Trophoblast cell (in vitro differentiated cells and primary cell): ENCODE measurements at regions not wholly inside any gene's neighbourhood (a gene's known extent, or its start where the extent isn't known, plus 50 kb on each side); places are given as distances from the start of the nearest gene placed in this dataset.

Source experiments
- DNase-seq, 2 donors: peaks; one replicate each; pipeline ENCODE4 v3.0.0-alpha.2; 2016
- H2AFZ ChIP-seq: 2 replicates; pipeline ENCODE4 v1.6.1; 2013; ENCODE audit warnings: low read length, moderate library complexity, mild to moderate bottlenecking; ENCODE audit not compliant: insufficient read depth, poor library complexity
- H2AK5ac ChIP-seq: 2 replicates; pipeline ENCODE4 v1.6.1; 2013; ENCODE audit warnings: mild to moderate bottlenecking, low read length
- H2BK120ac ChIP-seq: 2 replicates; pipeline ENCODE4 v1.6.1; 2013; ENCODE audit warnings: low read length, mild to moderate bottlenecking, moderate library complexity; ENCODE audit not compliant: insufficient read depth, poor library complexity
- H2BK12ac ChIP-seq: 2 replicates; pipeline ENCODE4 v1.6.1; 2013; ENCODE audit warnings: mild to moderate bottlenecking, low read length, moderate library complexity
- H2BK5ac ChIP-seq: 2 replicates; pipeline ENCODE4 v1.6.1; 2013; ENCODE audit warnings: low read length, low read depth, moderate library complexity, mild to moderate bottlenecking; ENCODE audit not compliant: poor library complexity
- H3K14ac ChIP-seq: 2 replicates; pipeline ENCODE4 v1.6.1; 2013; ENCODE audit warnings: mild to moderate bottlenecking, low read length
- H3K18ac ChIP-seq: 2 replicates; pipeline ENCODE4 v1.6.1; 2013; ENCODE audit warnings: mild to moderate bottlenecking, low read length
- H3K23ac ChIP-seq: 2 replicates; pipeline ENCODE4 v1.6.1; 2013; ENCODE audit warnings: low read length
- H3K27ac ChIP-seq: 2 replicates; pipeline ENCODE4 v1.5.1; 2013; ENCODE audit warnings: low read depth, mild to moderate bottlenecking, inconsistent platforms, low read length, moderate library complexity
- H3K27me3 ChIP-seq: 2 replicates; pipeline ENCODE4 v1.6.1; 2013; ENCODE audit warnings: inconsistent platforms, mild to moderate bottlenecking, low read length, moderate library complexity; ENCODE audit not compliant: insufficient read depth
- H3K36me3 ChIP-seq, 2 experiments: 1 replicate in 1 of 2; 2 replicates in 1 of 2; pipeline ENCODE4 v1.6.1; 2013; ENCODE audit warnings: low read length in 2 of 2, mild to moderate bottlenecking in 2 of 2, moderate library complexity in 1 of 2; ENCODE audit not compliant: insufficient read depth in 2 of 2, control insufficient read depth in 1 of 2
- H3K4ac ChIP-seq: 2 replicates; pipeline ENCODE4 v1.6.1; 2013; ENCODE audit warnings: low read depth, mild to moderate bottlenecking, low read length, moderate library complexity
- H3K4me1 ChIP-seq, 2 experiments: 1 replicate in 1 of 2; 2 replicates in 1 of 2; pipeline ENCODE4 v1.6.1; 2013; ENCODE audit warnings: low read length in 2 of 2, mild to moderate bottlenecking in 2 of 2, moderate library complexity in 1 of 2; ENCODE audit not compliant: insufficient read depth in 2 of 2, control insufficient read depth in 1 of 2
- H3K4me2 ChIP-seq: 2 replicates; pipeline ENCODE4 v1.6.1; 2013; ENCODE audit warnings: inconsistent platforms, mild to moderate bottlenecking, low read length, moderate library complexity
- H3K4me3 ChIP-seq: 2 replicates; pipeline ENCODE4 v1.5.1; 2013; ENCODE audit warnings: mild to moderate bottlenecking, low read depth, low read length, inconsistent platforms
- H3K79me1 ChIP-seq: one replicate; pipeline ENCODE4 v1.6.1; 2013; ENCODE audit warnings: low read length
- H3K79me2 ChIP-seq: 2 replicates; pipeline ENCODE4 v1.6.1; 2013; ENCODE audit warnings: low read length, mild to moderate bottlenecking; ENCODE audit not compliant: control insufficient read depth, insufficient read depth, poor library complexity
- H3K9ac ChIP-seq: 2 replicates; pipeline ENCODE4 v1.6.1; 2013; ENCODE audit warnings: mild to moderate bottlenecking, low read length
- H3K9me3 ChIP-seq: 2 replicates; pipeline ENCODE4 v1.6.1; 2013; ENCODE audit warnings: low read depth, mild to moderate bottlenecking, control low read depth, inconsistent platforms, low read length; ENCODE audit not compliant: insufficient read depth
- H4K12ac ChIP-seq: 2 replicates; pipeline ENCODE4 v1.6.1; 2013; ENCODE audit warnings: low read depth, mild to moderate bottlenecking, low read length, moderate library complexity
- H4K8ac ChIP-seq: 2 replicates; pipeline ENCODE4 v1.6.1; 2013; ENCODE audit warnings: low read depth, mild to moderate bottlenecking, low read length, moderate library complexity
- H4K91ac ChIP-seq: one replicate; pipeline ENCODE4 v1.6.1; 2013; ENCODE audit warnings: low read depth, mild to moderate bottlenecking, low read length, moderate library complexity
- WGBS: extraction: QIAGEN DNeasy Blood & Tissue Kit; methylation state at CpG from one replicate; pipeline ENCODE4 v1.1.7; 2013; ENCODE audit warnings: missing lambda C conversion rate; ENCODE audit not compliant: insufficient read length, insufficient coverage; ENCODE audit errors: extremely low coverage; 5-methylcytosine and 5-hydroxymethylcytosine counted together

GRCh38 chr10:129350690-129351089 is 116.4 kb upstream of the MGMT start:
- Histone ChIP-seq H4K12ac (no peak overlapping the region), H3K36me3 (no peaks in the 10 kb centered on the region), H2BK12ac (no peak overlapping the region), H2BK120ac (no peak overlapping the region), H3K4me2 (no peak overlapping the region), H3K14ac (no peak overlapping the region), H3K18ac (no peak overlapping the region), H3K4me1 (no peaks in the 10 kb centered on the region), H3K23ac (no peak overlapping the region), H2AFZ (no peak overlapping the region), H3K27ac (no peak overlapping the region), H4K8ac (no peak overlapping the region), H3K9me3 (no peaks in the 10 kb centered on the region), H3K79me2 (no peaks in the 10 kb centered on the region), H3K4me3 (no peak overlapping the region), H3K9ac (no peak overlapping the region), H4K91ac (no peak overlapping the region), H3K27me3 (no peaks in the 10 kb centered on the region), H2BK5ac (no peak overlapping the region), H3K79me1 (no peaks in the 10 kb centered on the region), H2AK5ac (no peak overlapping the region), H3K4ac (no peak overlapping the region)
- no CpG with 5 or more reads among the region's 11 CpGs for WGBS
- DNase-seq, result no peak

- H3K27ac ChIP-seq, result no peak overlapping the region
- H3K36me3 ChIP-seq, result no peaks in the 10 kb centered on the region
- no peak overlapping the region for H3K4me2 ChIP-seq
- DNase-seq, result no peak
- no peaks in the 10 kb centered on the region for H3K4me1 ChIP-seq
- H3K27me3 ChIP-seq, result no peaks in the 10 kb centered on the region
- H3K4me3 ChIP-seq, result no peak overlapping the region
- no peak overlapping the region for H2BK12ac ChIP-seq
- no peaks in the 10 kb centered on the region for H3K79me2 ChIP-seq
- H2AK5ac ChIP-seq, result no peak overlapping the region
- H3K9me3 ChIP-seq, result peaks cover 3% of the 10 kb centered on the region
- H3K79me1 ChIP-seq, result no peaks in the 10 kb centered on the region
- no peak overlapping the region for H3K14ac ChIP-seq
- no CpG with 5 or more reads among the region's 16 CpGs for WGBS
- H4K12ac ChIP-seq, result no peak overlapping the region
- H2BK5ac ChIP-seq, result no peak overlapping the region
- no peak overlapping the region for H3K23ac ChIP-seq
- no peak overlapping the region for H3K9ac ChIP-seq
- H4K91ac ChIP-seq, result no peak overlapping the region
- no peak overlapping the region for H3K4ac ChIP-seq
- H2AFZ ChIP-seq, result no peak overlapping the region
- H3K18ac ChIP-seq, result no peak overlapping the region
- H4K8ac ChIP-seq, result no peak overlapping the region
- H2BK120ac ChIP-seq, result no peak overlapping the region
These were observed 113.9 kb upstream of the MGMT start for GRCh38 chr10:129353101-129353500.

GRCh38 chr10:129360046-129360445 is 107.0 kb upstream of the MGMT start:
- Histone ChIP-seq H3K4me1 (no peaks in the 10 kb centered on the region), H4K91ac (no peak overlapping the region), H3K79me1 (no peaks in the 10 kb centered on the region), H4K8ac (no peak overlapping the region), H3K9me3 (peaks cover 3% of the 10 kb centered on the region), H2AFZ (no peak overlapping the region), H2BK12ac (no peak overlapping the region), H3K4me3 (no peak overlapping the region), H4K12ac (no peak overlapping the region), H3K27ac (no peak overlapping the region), H2BK5ac (no peak overlapping the region), H3K4ac (no peak overlapping the region), H2BK120ac (no peak overlapping the region), H3K27me3 (no peaks in the 10 kb centered on the region), H3K18ac (no peak overlapping the region), H3K4me2 (no peak overlapping the region), H3K23ac (no peak overlapping the region), H3K9ac (no peak overlapping the region), H2AK5ac (no peak overlapping the region), H3K79me2 (no peaks in the 10 kb centered on the region), H3K14ac (no peak overlapping the region), H3K36me3 (no peaks in the 10 kb centered on the region)
- WGBS, result no CpG with 5 or more reads among the region's 10 CpGs
- DNase-seq, result no peak

GRCh38 chr10:129361676-129362376 is 105.2 kb upstream of the MGMT start:
- Histone ChIP-seq H2AK5ac (no peak overlapping the region), H4K12ac (no peak overlapping the region), H2BK5ac (no peak overlapping the region), H3K4me2 (no peak overlapping the region), H2BK12ac (no peak overlapping the region), H3K4ac (no peak overlapping the region), H3K14ac (no peak overlapping the region), H2BK120ac (no peak overlapping the region), H3K79me2 (no peaks in the 10 kb centered on the region), H4K91ac (no peak overlapping the region), H3K27me3 (no peaks in the 10 kb centered on the region), H3K79me1 (no peaks in the 10 kb centered on the region), H3K36me3 (no peaks in the 10 kb centered on the region), H4K8ac (no peak overlapping the region), H3K27ac (no peak overlapping the region), H3K23ac (no peak overlapping the region), H3K4me1 (no peaks in the 10 kb centered on the region), H3K9me3 (no peaks in the 10 kb centered on the region), H2AFZ (no peak overlapping the region), H3K9ac (no peak overlapping the region), H3K4me3 (no peak overlapping the region), H3K18ac (no peak overlapping the region)
- DNase-seq, result no peak
- WGBS, result no CpG with 5 or more reads among the region's 18 CpGs
